ENCODE measurements at regions not wholly inside any gene's neighbourhood (a gene's known extent, or its start where the extent isn't known, plus 50 kb on each side); places are given as distances from the start of the nearest gene placed in this dataset.

GRCh38 chr7:153529100-153529499 lies 523.1 kb upstream of the DPP6 start:
- TF ChIP-seq CTCF (IDR thresholded peaks at IDR 0.05) (no peak), POLR2A (IDR thresholded peaks at IDR 0.05) (no peak)
